GM19023 (cell line): ENCODE measurements at regions not wholly inside any gene's neighbourhood (a gene's known extent, or its start where the extent isn't known, plus 50 kb on each side); places are given as distances from the start of the nearest gene placed in this dataset.
"Not testable (repeated sequence)": the region's sequence is repeated elsewhere in the genome, so short reads cannot be mapped to it uniquely, and the experiment has no call there.

ENCODE experiments used
- ATAC-seq: cut with Tn5 transposase; IDR thresholded peaks from one replicate; pipeline ENCODE4 v1.9.1; 2021; ENCODE audit warnings: mild to moderate bottlenecking, moderate library complexity; ENCODE audit not compliant: unreplicated experiment

DNA sequence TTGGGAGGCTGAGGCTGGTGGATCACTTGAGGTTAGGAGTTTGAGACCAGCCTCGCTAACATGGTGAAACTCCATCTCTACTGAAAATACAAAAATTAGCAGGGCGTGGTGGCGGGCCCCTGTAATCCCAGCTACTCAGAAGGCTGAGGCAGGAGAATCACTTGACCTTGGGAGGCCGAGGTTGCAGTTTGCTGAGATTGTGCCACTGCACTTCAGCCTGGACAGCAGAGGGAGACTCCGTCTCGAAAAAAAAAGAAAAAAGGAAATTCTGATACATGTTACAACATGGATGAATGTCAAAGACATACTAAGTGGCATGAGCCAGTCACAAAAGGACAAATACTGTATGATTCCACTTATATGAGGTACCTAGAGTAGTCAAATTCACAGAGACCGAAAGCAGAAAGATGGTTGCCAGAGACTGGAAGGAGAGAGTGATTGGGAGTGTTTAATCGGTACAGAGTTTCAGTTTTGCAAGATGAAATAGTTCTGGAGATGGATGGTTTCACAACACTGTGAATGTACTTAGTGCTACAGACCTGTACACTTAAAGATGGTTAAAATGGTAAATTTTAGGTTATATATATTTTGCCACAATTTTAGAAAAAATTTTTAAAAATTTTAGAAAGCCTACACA lies 92.3 kb downstream of the BLID start:
- ATAC-seq, result no peak

DNA sequence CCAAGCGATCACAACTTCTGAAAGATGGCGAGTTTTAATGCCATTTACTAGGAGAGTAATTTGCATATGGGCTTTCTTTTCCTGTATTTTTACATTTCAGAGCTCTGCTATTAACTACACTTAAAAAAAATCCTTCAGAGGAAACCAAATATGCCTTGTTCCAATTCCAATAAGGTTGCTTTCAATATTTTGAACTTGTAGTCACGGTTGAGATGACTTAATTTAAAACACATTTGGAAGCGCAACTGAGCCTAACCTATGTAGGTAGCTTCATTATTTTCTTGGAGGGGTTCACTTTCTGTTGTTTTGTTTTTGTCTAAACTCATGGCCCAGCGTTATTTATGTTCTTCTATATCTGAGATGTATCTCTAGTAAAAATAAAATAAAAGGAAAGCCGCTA lies 93.4 kb downstream of the BLID start:
- no peak for ATAC-seq

DNA sequence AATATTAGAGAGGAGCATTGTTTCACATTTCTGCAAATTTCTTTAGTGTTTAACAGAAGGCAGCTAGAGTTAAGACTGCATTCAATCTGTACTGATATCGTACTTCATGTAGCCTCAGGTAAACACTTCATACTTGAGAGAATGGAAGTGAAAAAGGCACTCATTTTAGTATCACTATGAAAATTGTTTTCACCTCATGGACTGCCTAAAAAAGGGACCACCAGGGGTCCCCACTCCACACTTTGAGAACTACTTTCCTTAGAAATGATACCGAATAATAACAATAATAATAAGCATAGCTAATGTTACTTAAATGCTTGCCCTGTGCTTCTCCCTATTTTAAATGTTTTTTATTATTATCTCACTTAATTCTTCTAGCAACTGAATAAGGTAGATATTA lies 95.1 kb downstream of the BLID start:
- no peak for ATAC-seq

DNA sequence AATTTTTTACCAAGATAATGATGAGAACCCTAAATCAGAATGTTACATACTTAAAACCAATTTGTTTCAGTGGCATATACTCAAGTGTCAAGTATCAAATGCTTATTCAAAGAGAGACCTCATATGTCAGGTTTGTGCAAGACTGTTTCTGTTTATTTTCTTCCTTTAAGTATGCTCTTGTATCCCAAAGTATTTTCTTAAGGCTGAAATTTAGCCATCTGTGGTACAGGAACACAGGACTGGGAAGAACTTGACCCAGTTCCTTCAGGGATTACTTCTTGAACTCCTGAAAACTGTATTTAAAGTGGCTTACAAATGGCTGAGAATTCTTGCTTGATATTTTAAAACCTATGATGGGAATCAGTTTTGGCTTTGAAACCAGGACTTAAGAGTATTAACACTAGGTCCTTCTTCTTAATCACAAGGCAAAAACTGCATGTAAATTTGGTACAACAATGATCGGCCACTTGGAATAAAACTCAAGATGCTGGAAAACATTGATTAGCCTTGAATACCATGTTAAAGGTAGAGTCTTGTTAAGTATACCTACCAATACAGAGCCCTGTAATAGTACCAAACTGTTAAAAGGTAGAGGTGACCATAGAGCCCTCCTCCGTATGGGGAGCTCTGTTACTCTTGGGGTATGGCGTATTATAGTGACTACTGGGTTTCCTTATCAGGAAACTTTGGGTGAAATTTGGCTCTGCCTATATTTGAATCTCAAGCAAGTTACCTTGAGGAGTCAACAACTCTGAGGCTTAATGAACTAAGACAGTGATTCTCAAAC lies 95.9 kb downstream of the BLID start:
- no peak for ATAC-seq

DNA sequence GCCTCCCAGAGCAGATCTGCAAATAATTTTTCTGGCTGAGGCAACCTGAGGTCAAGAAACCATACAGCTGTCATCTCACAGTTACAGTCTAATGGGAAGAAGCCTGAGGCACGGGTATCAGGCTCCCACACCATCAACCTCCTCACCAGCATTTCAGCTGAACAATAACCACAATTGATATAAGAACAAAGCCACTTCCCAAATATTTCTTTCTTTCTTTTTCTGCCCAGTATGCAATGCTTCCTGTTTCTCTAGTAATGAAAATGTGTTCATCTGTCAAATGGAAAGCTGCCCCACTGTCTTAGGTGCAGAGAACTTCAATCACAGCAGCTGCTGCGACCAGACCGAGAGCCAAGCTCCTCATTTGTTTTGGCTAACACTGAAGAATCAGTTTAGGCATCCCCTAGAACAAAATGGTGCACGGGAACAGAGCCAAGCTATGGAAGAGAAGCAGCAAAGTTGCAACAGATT lies 108.4 kb downstream of the BLID start:
- ATAC-seq, result no peak

DNA sequence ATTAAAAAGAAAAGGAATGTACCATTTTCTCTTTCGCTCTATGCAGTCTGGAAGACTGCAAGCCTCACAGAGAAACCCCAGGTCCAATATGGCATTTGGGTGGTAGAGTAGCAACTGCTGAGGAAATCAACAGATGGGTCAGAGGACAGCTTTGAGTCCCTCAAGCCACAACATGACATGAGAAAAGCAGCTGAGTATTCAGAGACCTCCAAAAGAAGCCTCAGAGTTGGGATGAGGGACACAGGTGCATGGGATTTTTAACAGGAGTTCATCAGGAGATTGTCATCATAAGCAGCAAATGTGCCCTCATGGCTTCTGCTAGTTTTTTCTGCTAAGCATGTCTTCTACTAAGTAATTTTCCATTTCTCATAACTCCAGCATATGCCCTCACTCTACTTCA lies 111.6 kb downstream of the BLID start:
- ATAC-seq, result no peak

DNA sequence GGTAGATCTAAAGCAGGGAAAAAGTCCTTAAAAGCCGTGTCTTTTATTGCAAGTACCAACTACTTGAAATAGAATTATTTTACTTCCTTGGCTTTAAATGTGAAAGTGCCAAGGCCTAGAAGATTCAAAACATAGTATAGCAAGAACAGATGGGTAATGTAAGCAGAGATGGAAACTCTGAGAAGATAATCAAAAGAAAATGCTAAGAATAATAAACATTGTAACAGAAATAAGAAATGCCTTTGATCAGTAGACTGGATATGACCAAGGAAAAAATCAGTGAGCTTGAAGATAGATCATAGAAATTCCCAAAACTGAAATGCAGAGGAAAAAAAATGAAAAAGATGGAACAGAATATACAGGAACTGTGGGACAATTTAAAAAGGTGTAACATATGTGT lies 113.1 kb downstream of the BLID start:
- ATAC-seq, result no peak

DNA sequence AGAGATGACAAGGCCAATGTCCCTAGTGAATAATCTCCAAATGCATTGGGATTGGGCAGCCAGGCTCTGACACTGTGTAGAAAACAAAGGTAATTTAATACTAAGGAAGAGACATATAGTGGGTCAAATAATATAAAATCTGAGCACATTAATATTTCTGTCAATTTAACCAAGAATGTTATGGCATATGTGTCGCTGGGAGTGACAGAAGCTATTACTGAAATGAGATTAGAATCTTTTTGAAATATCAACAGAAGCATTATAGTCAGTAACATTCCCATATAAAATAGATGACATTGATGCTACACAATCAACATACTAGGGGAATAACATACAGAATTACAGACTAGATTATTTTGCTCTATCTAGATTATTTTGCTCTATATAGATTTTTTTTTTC lies 114.0 kb downstream of the BLID start:
- ATAC-seq, result no peak

DNA sequence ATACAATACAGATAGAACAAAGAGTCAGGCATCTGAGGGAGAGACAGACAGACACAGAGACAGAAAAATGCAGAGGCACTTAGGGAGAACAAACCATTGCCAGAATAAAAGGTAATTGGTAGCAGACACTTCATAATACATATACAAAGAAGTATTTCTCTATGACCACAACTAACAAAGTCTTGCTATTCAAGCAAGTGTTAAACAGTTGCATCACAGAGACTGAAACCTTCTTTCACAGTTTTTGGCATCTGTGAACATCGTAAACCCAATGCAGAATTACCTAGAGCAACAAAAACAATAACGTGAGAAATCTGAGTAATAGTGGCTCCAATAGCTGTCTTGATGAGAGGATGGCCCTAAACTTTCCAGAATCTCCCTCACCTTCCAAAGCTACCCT lies 116.4 kb downstream of the BLID start:
- ATAC-seq, result no peak

DNA sequence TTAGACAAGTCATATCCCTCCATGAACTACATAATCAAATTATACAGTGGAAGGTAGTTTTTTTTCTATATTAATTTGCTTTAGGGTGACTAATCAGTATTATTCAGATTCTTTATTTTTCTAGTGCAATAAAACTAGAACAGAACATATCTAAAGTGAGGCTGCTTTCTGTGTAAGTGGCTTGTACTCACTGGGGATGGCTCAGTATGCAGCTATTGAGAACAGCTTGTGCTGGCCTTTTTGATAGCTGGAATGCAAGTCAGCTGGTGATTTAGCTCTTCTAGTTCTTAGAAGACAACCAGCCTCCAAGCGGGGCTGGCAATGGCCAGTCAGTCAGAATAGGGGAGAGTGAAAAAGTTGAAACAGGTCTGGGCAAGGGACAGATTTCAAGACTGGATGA lies 119.4 kb downstream of the BLID start:
- no peak for ATAC-seq

DNA sequence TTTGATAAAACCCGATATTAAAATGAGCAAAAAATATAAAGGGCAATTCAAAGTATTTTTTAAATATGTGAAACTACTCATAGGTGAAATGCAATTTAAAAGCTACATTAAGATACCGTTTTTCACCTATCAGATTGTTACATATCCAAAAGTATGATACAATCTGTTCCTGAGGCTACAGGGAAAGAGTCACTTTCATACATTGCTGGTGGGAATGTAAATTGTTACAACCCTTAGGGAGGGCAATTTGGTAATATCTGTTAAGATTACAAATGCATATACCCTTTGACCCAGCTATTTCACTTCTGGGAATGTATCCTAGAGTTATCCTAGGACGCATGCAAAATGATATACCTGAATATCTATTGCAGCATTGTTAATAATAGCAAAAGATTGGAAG lies 132.1 kb downstream of the BLID start:
- ATAC-seq, result no peak

DNA sequence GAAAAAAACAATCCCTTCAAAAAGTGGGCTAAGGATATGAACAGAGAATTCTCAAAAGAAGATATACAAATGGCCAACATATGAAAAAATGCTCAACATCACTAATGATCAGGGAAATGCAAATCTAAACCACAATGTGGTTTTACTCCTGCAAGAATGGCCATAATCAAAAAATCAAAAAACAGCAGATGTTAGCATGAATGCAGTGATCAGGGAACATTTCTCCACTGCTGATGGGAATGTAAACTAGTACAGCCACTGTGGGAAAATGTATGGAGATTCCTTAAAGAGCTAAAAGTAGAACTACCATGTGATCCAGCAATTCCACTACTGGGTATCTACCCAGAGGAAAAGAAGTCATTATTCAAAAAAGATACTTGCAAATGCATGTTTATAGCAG lies 138.1 kb downstream of the BLID start:
- not testable (repeated sequence) for ATAC-seq

DNA sequence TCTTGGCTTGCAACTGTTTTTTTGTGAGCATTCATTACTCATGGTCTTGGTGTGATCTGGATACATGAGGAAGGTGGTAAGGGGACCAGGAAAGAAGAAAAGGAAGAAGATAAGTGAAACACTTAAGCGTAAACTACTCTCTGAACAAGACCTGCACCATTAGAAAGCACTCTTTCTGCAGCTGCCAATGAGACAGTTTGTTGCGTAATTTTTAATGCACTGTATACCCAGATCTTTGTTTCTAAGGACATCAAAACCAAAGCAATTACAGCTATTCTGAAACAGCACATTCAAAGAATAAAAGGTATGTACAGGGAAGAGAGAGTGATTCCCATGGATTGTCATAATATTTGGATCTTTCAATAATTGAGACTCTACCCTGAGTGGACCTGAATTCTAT lies 147.4 kb downstream of the BLID start:
- ATAC-seq, result no peak

DNA sequence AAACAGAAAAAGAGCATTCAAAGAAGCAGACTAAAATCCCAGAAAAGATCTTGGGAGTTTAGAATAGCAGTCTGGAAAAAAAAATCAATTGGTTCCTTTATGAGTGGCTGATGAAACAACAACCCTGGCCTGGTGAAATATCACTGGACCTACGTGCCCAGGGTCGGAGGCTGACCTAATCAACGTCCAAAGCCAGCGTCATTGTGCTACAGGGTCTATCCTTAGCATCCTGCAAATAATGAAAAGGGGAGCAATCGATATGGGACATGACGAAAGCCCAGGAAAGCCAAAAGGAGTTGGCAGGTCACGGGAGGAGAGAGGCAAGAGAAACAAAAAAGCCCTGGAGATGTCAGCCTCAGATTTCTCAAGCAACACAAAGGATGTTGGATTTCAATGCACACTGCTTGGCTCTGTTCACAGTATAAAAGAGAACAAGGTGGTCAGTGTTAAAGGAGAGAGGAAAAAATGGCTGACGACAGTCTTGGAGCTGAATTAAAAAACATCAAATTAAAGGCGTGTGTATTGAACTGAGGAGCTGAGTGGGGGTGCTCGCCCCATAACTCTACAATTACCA lies 148.8 kb downstream of the BLID start:
- no peak for ATAC-seq

DNA sequence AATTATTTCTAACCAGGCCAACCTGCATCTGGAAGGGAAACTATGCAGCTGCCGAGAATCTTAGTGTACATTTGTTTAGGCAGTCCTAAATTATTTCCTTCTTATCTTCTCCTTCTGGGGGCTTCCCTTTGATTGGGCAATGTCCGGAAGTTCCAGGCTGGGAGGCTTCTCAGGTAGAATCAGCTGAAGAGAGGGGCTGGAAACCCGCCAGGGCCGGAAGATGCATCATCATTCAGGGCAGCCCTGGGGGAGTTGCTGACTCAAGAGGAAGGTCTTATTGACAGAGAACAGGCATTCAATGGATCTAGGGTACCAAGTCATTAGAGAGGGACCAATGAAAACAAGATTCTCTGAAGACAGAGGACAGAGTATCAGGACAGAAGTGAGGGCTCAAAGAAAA lies 150.7 kb downstream of the BLID start:
- ATAC-seq, result no peak

DNA sequence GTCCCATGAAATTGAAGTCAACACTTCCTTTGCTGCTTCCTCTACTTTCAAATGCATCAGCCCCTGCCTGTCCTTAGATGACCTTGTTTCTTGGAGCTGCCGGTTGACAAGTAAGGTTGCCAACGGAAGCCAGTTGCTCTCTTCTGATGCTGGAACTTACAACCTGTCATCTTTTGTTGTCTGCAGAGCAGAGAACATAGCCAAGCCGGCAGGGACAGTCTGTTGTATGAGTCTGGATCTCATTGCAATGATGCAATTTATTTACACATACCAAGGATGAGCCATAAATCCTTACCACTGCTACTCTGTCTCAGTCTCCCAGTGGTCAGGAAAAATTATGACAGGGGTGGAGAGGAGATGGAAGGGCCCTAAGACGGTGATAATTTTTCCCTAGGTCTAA lies 151.4 kb downstream of the BLID start:
- ATAC-seq, result no peak

DNA sequence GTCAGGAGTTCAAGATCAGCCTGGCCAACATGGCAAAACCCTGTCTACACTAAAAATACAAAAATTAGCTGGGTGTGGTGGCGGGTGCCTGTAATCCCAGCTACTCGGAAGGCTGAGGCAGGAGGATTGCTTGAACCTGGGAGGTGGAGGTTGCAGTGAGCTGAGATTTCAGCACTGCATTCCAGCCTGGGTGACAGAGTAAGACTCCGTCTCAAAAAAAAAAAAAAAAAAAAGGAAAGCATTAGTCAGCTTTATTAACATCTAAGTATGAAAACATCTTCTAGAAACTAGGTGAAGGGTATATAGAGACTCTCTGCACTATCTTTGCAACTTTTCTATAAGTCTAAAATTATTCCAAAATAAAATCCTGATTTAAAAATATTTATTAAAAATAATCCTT lies 152.2 kb downstream of the BLID start:
- ATAC-seq, result not testable (repeated sequence)

DNA sequence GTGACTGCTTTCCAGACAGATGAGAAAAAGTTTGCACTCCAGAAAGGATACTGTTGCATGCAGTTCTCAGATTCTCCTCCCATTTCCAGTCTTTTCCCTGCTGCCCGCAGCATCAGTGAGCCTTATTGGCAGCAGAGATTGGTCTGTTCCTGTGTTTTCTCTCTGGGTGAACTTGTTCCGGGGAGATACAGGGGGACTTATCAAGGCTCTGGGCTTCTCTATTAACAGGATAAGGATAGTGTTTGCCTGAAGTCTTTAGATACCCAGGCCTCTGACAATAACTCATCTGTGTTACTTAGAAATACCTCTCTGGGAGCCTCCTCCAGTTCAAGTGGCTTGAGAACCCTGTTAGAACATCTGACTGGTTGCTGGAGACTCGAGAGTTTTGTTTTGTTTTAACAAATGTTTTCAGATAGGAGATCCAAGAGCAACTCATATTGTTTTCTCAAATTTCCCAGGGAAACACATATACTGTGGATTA lies 154.7 kb downstream of the BLID start:
- ATAC-seq, result no peak

DNA sequence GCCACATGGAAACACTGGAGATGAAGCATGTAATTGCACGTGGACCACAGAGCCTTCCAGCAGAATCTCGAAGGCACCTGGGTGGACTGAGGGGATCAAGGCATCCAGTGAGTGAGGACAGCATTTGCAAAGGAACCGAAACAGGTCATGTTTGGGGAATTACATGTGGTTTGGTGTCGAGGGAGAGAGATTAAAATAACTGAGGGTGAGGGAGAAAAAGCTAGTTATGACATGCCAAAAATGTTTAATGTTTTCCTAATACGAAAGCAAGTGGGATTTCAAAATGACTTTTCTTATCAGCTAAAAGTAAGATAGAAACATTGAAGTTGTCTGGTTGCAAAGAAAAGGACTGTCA lies 157.1 kb downstream of the BLID start:
- ATAC-seq, result no peak

DNA sequence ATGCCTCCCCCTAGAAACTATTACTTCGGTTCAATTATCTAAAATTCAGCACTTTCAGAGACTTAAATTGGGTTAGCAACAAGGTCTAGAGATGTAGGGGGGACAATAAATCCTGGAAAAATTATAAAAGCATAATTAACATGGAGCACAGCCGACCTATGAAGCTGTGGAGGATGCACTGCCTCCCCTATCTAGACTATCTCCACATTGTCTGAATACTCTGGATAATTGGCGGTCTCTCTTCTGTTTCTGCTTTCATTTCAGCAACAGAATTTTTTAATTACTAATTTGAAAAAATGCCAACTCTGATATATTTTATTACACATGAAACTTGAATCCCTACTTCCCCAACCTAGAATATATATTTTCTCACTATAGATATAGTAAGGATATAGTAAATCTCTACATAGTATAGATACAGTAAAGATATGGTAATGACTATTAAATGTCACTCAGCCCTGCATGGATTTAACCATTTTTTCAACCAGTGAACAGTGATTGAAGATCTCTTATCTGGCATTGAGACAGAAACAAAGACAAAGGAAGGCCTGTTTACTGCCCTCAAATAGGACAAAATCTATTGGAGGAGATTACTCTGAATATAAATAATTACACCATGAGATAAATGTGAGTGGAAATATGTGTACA lies 157.6 kb downstream of the BLID start:
- ATAC-seq, result no peak

DNA sequence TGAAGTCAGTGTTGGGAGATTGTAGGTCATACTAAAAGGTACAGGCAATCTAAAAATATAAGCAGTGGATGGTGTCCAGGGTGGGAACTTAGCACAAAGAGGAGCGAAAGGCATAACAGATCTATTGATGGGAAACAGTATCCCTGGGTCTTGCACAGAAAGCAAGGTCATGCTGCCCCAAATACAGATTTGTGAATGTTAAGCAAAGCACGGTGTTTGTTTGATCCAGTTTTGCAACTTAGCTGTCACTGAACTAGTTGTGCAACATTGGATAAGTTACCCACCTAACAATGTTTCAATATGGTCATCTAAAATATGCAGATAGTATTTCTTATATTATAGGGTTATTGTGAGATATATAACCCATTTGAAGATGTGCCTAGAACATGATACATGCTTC lies 162.9 kb downstream of the BLID start:
- no peak for ATAC-seq

DNA sequence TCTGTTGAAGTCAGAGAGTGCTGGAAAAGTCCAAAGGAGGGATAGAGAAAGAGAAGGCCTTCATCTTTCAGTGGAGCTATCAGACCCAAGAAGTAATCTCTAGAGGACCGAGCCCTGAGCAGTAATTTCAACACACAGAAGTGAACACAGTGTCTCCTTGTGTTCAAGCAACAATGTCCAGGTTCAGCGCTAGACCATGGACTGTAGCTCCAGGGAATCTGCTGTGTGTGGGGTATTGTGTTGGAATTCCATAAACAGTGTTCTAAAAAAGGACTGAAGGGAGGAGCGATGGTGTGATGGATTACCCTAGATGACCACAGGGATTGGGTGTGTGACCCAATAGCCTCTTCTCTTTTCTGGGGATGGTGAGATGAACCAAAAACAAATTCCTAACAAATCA lies 165.9 kb downstream of the BLID start:
- ATAC-seq, result no peak
